Adrenal gland (tissue), 5 donors: ENCODE measurements at regions not wholly inside any gene's neighbourhood (a gene's known extent, or its start where the extent isn't known, plus 50 kb on each side); places are given as distances from the start of the nearest gene placed in this dataset.

Experiments used
- CTCF ChIP-seq, 6 experiments: fragments of 450-650 bp in 4 of 6; fragments of 200-600 bp in 2 of 6; sonication (generic) in 1 of 6; IDR thresholded peaks; 1 replicate in 5 of 6; 2 replicates in 1 of 6; pipeline versions ENCODE4 v1.5.1 to v1.8.0; 2016 to 2021; ENCODE audit warnings: antibody characterized with exemption in 6 of 6, mild to moderate bottlenecking in 2 of 6, moderate library complexity in 1 of 6
- POLR2A ChIP-seq, 2 donors: fragments of 450-650 bp; IDR thresholded peaks; one replicate each; pipeline ENCODE4 v1.6.1; 2017; ENCODE audit warnings: antibody characterized with exemption in 2 of 2, mild to moderate bottlenecking in 2 of 2, moderate library complexity in 1 of 2
- donor health status: DM: no; HTN: no; CAD: no.

GRCh38 chr15:60115579-60116380 is 111.7 kb downstream of the FOXB1 start:
- TF ChIP-seq POLR2A (IDR thresholded peaks at IDR 0.05), result no peak
- no peak for TF ChIP-seq CTCF (IDR thresholded peaks at IDR 0.05)
